SK-N-DZ (cell line): ENCODE measurements at regions not wholly inside any gene's neighbourhood (a gene's known extent, or its start where the extent isn't known, plus 50 kb on each side); places are given as distances from the start of the nearest gene placed in this dataset.

ENCODE experiments used
- DNase-seq: peaks from one replicate; pipeline ENCODE4 v3.0.0-alpha.2; 2015; ENCODE audit warnings: low spot score

- peak; percentile 72 for DNase-seq
Observed at GRCh38 chr14:104341532-104342434, 203.4 kb downstream of the KIF26A start.

- DNase-seq: no peak
Observed at GRCh38 chr14:104342435-104343293, 204.3 kb downstream of the KIF26A start.

GRCh38 chr14:104343294-104343625 lies 204.9 kb downstream of the KIF26A start:
- no peak for DNase-seq

- no peak for DNase-seq
Observed at GRCh38 chr14:104343690-104344640, 205.6 kb downstream of the KIF26A start.

- no peak for DNase-seq
Observed at GRCh38 chr14:104344818-104345620, 206.6 kb downstream of the KIF26A start.

- DNase-seq: no peak
Observed at GRCh38 chr14:104345621-104346462, 207.5 kb downstream of the KIF26A start.

- DNase-seq: no peak
Observed at GRCh38 chr14:104346608-104347007, 208.2 kb downstream of the KIF26A start.

- DNase-seq: no peak
Observed at GRCh38 chr14:104348741-104349140, 210.4 kb downstream of the KIF26A start.

- no peak for DNase-seq
Observed at GRCh38 chr14:104349950-104350349, 211.6 kb downstream of the KIF26A start.

GRCh38 chr14:104350463-104351185 lies 212.2 kb downstream of the KIF26A start:
- DNase-seq: no peak

GRCh38 chr14:104351849-104352492 lies 213.6 kb downstream of the KIF26A start:
- no peak for DNase-seq

- DNase-seq: no peak
Observed at GRCh38 chr14:104352493-104353220, 214.3 kb downstream of the KIF26A start.

GRCh38 chr14:104353221-104353920 lies 215.0 kb downstream of the KIF26A start:
- no peak for DNase-seq

GRCh38 chr14:104353921-104354701 lies 215.7 kb downstream of the KIF26A start:
- no peak for DNase-seq

GRCh38 chr14:104355101-104356019 lies 217.0 kb downstream of the KIF26A start:
- no peak for DNase-seq
